ENCODE measurements at regions not wholly inside any gene's neighbourhood (a gene's known extent, or its start where the extent isn't known, plus 50 kb on each side); places are given as distances from the start of the nearest gene placed in this dataset.

DNA sequence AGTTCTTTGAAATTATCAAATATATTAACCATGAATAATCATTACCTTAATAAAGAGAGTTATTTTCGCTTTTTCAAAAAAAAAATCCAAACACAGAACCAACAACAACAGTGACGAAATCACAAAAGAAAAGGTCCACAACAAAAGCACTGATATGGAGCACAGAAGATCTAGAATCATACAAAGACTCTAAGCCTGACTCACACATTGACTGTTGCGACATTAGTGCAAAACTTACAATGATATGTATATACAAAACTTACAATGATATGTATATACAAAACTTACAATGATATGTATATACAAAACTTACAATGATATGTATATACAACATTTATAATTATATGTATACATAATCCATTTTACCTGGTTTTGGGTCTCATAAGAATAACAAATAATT, 117.7 kb downstream of the USP22 start:
- TF ChIP-seq, protein P1, sequence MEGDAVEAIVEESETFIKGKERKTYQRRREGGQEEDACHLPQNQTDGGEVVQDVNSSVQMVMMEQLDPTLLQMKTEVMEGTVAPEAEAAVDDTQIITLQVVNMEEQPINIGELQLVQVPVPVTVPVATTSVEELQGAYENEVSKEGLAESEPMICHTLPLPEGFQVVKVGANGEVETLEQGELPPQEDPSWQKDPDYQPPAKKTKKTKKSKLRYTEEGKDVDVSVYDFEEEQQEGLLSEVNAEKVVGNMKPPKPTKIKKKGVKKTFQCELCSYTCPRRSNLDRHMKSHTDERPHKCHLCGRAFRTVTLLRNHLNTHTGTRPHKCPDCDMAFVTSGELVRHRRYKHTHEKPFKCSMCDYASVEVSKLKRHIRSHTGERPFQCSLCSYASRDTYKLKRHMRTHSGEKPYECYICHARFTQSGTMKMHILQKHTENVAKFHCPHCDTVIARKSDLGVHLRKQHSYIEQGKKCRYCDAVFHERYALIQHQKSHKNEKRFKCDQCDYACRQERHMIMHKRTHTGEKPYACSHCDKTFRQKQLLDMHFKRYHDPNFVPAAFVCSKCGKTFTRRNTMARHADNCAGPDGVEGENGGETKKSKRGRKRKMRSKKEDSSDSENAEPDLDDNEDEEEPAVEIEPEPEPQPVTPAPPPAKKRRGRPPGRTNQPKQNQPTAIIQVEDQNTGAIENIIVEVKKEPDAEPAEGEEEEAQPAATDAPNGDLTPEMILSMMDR (IDR thresholded peaks at IDR 0.05; ENCODE audit: poor library complexity) = no peak
- no peak for TF ChIP-seq EZH2 (IDR thresholded peaks at IDR 0.05; ENCODE audit: borderline replicate concordance)

All from hepatocyte (in vitro differentiated cells).